ENCODE measurements at regions not wholly inside any gene's neighbourhood (a gene's known extent, or its start where the extent isn't known, plus 50 kb on each side); places are given as distances from the start of the nearest gene placed in this dataset.

DNA sequence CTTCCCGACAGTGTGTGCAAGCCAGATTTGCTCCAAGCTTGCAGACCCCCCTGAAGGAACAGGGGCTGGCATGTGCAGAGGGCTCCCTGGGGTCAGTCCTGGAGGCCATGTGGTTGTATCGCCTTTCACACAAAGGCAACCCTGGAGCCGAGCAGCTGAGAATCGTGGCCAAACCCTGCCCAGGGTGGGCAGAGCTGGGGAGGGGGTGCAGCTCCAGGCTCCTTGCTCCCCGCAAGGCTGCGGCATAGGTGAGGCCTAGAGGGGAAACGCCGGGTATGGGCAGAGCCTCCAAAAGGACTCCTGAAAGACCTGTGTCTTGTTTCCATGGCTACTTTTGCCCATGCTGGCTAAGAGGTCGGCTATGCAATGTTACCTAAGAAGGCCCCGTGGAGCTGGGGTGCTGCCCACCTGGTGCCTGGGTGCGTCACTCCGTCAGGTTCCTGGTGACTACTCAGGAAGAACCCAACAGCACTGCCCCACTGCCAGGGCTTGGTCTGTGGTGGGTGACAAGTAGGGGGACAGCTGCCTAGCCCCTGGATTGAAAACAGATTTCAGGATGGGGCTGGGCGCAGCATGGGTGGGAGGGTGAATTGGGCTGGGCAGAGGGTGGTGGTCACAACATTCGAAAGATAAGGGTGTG lies 171.0 kb upstream of the SHH start:
- Histone ChIP-seq H3K9me2 (ENCODE audit: insufficient read depth) (no peaks in the 10 kb centered on the region), H3F3A (ENCODE audit: insufficient read depth) (no peaks in the 10 kb centered on the region), H3K9me3 (ENCODE audit: low read depth) (no peaks in the 10 kb centered on the region), H3K4me2 (ENCODE audit: unreplicated experiment) (no peak overlapping the region), H3K27ac (no peak overlapping the region), H3K4me3 (no peak overlapping the region), H3K9ac (no peak overlapping the region), H4K20me1 (ENCODE audit: insufficient read depth) (no peaks in the 10 kb centered on the region), H2AFZ (no peak overlapping the region), H3K36me3 (ENCODE audit: low read depth) (no peaks in the 10 kb centered on the region), H3K27me3 (replicated peaks; ENCODE audit: insufficient read depth) (no peaks in the 10 kb centered on the region), H3K79me2 (ENCODE audit: insufficient read depth) (no peaks in the 10 kb centered on the region), H3K4me1 (ENCODE audit: insufficient read depth) (no peaks in the 10 kb centered on the region)
- WGBS, 2 experiments (ENCODE audit: low coverage in 1 of 2, low lambda C conversion rate in 2 of 2, missing lambda C conversion rate in 2 of 2), result 28 to 39% methylated on average over 14 of the region's 14 CpGs
- TF ChIP-seq EZH2 (IDR thresholded peaks at IDR 0.05; ENCODE audit: insufficient read depth, poor library complexity, severe bottlenecking) (no peak), EZH2phosphoT487 (IDR thresholded peaks at IDR 0.05; ENCODE audit: insufficient read depth, low read depth) (no peak)
- DNase-seq, result no peak
- in situ Hi-C loops (cut with MboI), result no loop called here

DNA sequence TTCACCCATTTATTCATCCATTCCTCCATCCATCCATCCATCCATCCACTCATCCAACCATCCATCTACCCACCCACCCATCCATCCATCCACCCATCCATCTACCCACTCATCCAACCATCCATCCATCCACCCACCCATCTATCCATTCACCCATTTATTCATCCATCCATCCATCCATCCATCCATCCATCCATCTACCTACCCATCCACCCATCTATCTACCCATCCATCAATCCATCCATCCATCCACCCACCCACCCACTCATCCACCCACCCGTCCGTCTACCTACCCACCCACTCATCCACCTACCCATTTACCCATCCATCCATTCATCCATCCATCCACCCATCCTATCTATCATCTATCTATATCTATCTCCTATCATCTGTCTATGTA lies 169.4 kb upstream of the SHH start:
- H3K36me3 ChIP-seq (ENCODE audit: low read depth), result no peaks in the 10 kb centered on the region
- no peaks in the 10 kb centered on the region for H3K27me3 ChIP-seq (replicated peaks; ENCODE audit: insufficient read depth)
- H3F3A ChIP-seq (ENCODE audit: insufficient read depth), result no peaks in the 10 kb centered on the region
- H3K4me3 ChIP-seq, result no peak overlapping the region
- H3K79me2 ChIP-seq (ENCODE audit: insufficient read depth), result no peaks in the 10 kb centered on the region
- in situ Hi-C loops (cut with MboI), result no loop called here
- DNase-seq, result no peak
- no peaks in the 10 kb centered on the region for H3K9me3 ChIP-seq (ENCODE audit: low read depth)
- 17% methylated on average over 2 of the region's 2 CpGs; no CpG with 5 or more reads in 1 of the 2 experiments for WGBS, 2 experiments (ENCODE audit: low coverage in 1 of 2, low lambda C conversion rate in 2 of 2, missing lambda C conversion rate in 2 of 2)
- H3K9ac ChIP-seq, result no peak overlapping the region
- TF ChIP-seq EZH2 (IDR thresholded peaks at IDR 0.05; ENCODE audit: insufficient read depth, poor library complexity, severe bottlenecking), result no peak
- TF ChIP-seq EZH2phosphoT487 (IDR thresholded peaks at IDR 0.05; ENCODE audit: insufficient read depth, low read depth), result no peak
- H4K20me1 ChIP-seq (ENCODE audit: insufficient read depth), result no peaks in the 10 kb centered on the region
- no peak overlapping the region for H3K27ac ChIP-seq
- H3K9me2 ChIP-seq (ENCODE audit: insufficient read depth), result no peaks in the 10 kb centered on the region
- H3K4me1 ChIP-seq (ENCODE audit: insufficient read depth), result no peaks in the 10 kb centered on the region
- no peak overlapping the region for H2AFZ ChIP-seq
- no peak overlapping the region for H3K4me2 ChIP-seq (ENCODE audit: unreplicated experiment)

DNA sequence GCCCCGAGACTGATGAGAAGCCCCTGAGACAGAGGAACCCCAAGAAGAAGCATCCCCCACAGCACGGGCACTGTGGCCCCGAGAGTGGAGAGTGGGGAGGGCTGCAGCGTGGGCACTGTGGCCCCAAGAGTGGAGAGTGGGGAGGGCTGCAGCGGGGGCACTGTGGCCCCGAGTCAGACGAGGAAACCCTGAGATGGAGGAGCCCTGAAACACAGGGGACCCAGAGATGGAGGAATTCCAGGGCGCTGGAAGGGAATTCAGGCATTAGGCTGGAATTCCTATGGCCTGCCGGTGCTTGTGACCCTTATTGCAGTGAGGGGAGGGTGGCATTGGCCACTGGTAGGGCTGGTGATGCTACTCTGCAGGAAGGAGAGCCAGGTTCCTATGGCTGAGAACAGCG lies 168.6 kb upstream of the SHH start:
- no peak for DNase-seq
- Histone ChIP-seq H3K79me2 (ENCODE audit: insufficient read depth) (no peaks in the 10 kb centered on the region), H3K27ac (no peak overlapping the region), H3K4me1 (ENCODE audit: insufficient read depth) (no peaks in the 10 kb centered on the region), H3K4me3 (no peak overlapping the region), H3K27me3 (replicated peaks; ENCODE audit: insufficient read depth) (no peaks in the 10 kb centered on the region), H3F3A (ENCODE audit: insufficient read depth) (no peaks in the 10 kb centered on the region), H2AFZ (no peak overlapping the region), H3K36me3 (ENCODE audit: low read depth) (no peaks in the 10 kb centered on the region), H3K4me2 (ENCODE audit: unreplicated experiment) (no peak overlapping the region), H3K9me3 (ENCODE audit: low read depth) (no peaks in the 10 kb centered on the region), H4K20me1 (ENCODE audit: insufficient read depth) (no peaks in the 10 kb centered on the region), H3K9ac (no peak overlapping the region), H3K9me2 (ENCODE audit: insufficient read depth) (no peaks in the 10 kb centered on the region)
- TF ChIP-seq EZH2phosphoT487 (IDR thresholded peaks at IDR 0.05; ENCODE audit: insufficient read depth, low read depth), result no peak
- TF ChIP-seq EZH2 (IDR thresholded peaks at IDR 0.05; ENCODE audit: insufficient read depth, poor library complexity, severe bottlenecking), result no peak
- 21 to 28% methylated on average over 10 of the region's 10 CpGs for WGBS, 2 experiments (ENCODE audit: low coverage in 1 of 2, low lambda C conversion rate in 2 of 2, missing lambda C conversion rate in 2 of 2)
- in situ Hi-C loops (cut with MboI), result no loop called here

DNA sequence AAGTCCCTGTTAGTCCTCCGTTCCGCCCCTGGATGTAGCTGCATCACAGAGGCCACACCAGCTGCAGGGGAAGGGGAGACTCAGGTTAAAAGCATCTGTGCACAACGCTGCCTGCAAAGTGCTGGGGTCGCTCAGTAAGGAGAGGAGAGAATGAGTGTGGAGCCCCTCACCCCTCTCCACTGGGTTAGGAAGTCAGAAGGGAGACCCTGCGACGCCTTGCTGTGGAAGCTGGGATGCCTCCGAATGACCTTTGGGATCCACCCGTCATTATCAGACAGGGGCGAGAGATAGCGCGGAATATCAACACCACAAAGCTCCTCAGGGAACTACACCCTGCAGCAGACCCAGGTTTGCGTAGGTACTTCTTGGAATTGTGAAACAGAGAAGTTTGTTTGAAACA lies 167.7 kb upstream of the SHH start:
- in situ Hi-C loops (cut with MboI), result no loop called here
- 40 to 48% methylated on average over 12 of the region's 12 CpGs for WGBS, 2 experiments (ENCODE audit: low coverage in 1 of 2, low lambda C conversion rate in 2 of 2, missing lambda C conversion rate in 2 of 2)
- DNase-seq, result no peak
- Histone ChIP-seq H3K9me3 (ENCODE audit: low read depth) (no peaks in the 10 kb centered on the region), H3K79me2 (ENCODE audit: insufficient read depth) (no peaks in the 10 kb centered on the region), H3K36me3 (ENCODE audit: low read depth) (no peaks in the 10 kb centered on the region), H3K4me2 (ENCODE audit: unreplicated experiment) (no peak overlapping the region), H3K4me3 (no peak overlapping the region), H3K27me3 (replicated peaks; ENCODE audit: insufficient read depth) (no peaks in the 10 kb centered on the region), H4K20me1 (ENCODE audit: insufficient read depth) (no peaks in the 10 kb centered on the region), H3F3A (ENCODE audit: insufficient read depth) (no peaks in the 10 kb centered on the region), H3K4me1 (ENCODE audit: insufficient read depth) (no peaks in the 10 kb centered on the region), H3K27ac (no peak overlapping the region), H2AFZ (no peak overlapping the region), H3K9me2 (ENCODE audit: insufficient read depth) (no peaks in the 10 kb centered on the region), H3K9ac (no peak overlapping the region)
- TF ChIP-seq EZH2phosphoT487 (IDR thresholded peaks at IDR 0.05; ENCODE audit: insufficient read depth, low read depth) (no peak), EZH2 (IDR thresholded peaks at IDR 0.05; ENCODE audit: insufficient read depth, poor library complexity, severe bottlenecking) (no peak)

DNA sequence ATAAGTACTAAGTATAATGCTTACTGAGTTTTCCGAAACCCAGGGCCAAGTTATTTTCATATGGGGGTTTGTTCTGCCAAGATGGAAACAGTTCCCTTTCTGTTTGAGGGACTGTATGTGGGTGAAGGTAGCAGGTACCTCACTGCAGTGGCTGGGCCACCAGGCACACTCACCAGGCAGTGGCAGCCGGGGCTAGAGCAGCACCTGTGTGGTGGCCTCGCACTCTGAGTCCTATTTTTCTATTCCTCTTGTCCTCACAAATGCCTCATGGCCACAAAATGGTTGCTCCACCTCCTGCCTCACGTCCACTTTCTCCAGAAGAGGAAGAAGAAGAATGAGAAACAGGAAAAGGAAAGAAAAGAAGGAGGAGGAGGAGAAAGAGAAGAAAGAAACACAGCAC lies 167.3 kb upstream of the SHH start:
- no peak overlapping the region for H2AFZ ChIP-seq
- no peaks in the 10 kb centered on the region for H3K9me3 ChIP-seq (ENCODE audit: low read depth)
- DNase-seq, result no peak
- H4K20me1 ChIP-seq (ENCODE audit: insufficient read depth), result no peaks in the 10 kb centered on the region
- no peak overlapping the region for H3K9ac ChIP-seq
- no peak overlapping the region for H3K4me2 ChIP-seq (ENCODE audit: unreplicated experiment)
- H3K36me3 ChIP-seq (ENCODE audit: low read depth), result no peaks in the 10 kb centered on the region
- H3K4me3 ChIP-seq, result no peak overlapping the region
- no peaks in the 10 kb centered on the region for H3F3A ChIP-seq (ENCODE audit: insufficient read depth)
- no peaks in the 10 kb centered on the region for H3K79me2 ChIP-seq (ENCODE audit: insufficient read depth)
- in situ Hi-C loops (cut with MboI), result no loop called here
- H3K27me3 ChIP-seq (replicated peaks; ENCODE audit: insufficient read depth), result no peaks in the 10 kb centered on the region
- no peaks in the 10 kb centered on the region for H3K4me1 ChIP-seq (ENCODE audit: insufficient read depth)
- no peaks in the 10 kb centered on the region for H3K9me2 ChIP-seq (ENCODE audit: insufficient read depth)
- 0% methylated on average over 4 of the region's 4 CpGs for WGBS, 2 experiments (ENCODE audit: low coverage in 1 of 2, low lambda C conversion rate in 2 of 2, missing lambda C conversion rate in 2 of 2)
- H3K27ac ChIP-seq, result no peak overlapping the region
- TF ChIP-seq EZH2 (IDR thresholded peaks at IDR 0.05; ENCODE audit: insufficient read depth, poor library complexity, severe bottlenecking), result no peak
- no peak for TF ChIP-seq EZH2phosphoT487 (IDR thresholded peaks at IDR 0.05; ENCODE audit: insufficient read depth, low read depth)

Data from GM23248 (cell line).